Left ventricle myocardium inferior (tissue), 1 donor: ENCODE measurements at regions not wholly inside any gene's neighbourhood (a gene's known extent, or its start where the extent isn't known, plus 50 kb on each side); places are given as distances from the start of the nearest gene placed in this dataset.

ENCODE experiments used
- DNase-seq: peaks from one replicate; pipeline ENCODE4 v3.0.0-alpha.2; 2020
- H3K27ac ChIP-seq: fragments of 200-600 bp; replicated peaks from 2 replicates; pipeline ENCODE4 v1.8.0; 2021
- H3K27me3 ChIP-seq: fragments of 200-600 bp; 2 replicates; pipeline ENCODE4 v1.8.0; 2021; ENCODE audit warnings: low read depth
- H3K36me3 ChIP-seq: fragments of 200-600 bp; 2 replicates; pipeline ENCODE4 v1.8.0; 2021
- H3K4me1 ChIP-seq: fragments of 200-600 bp; 2 replicates; pipeline ENCODE4 v1.8.0; 2021
- H3K4me3 ChIP-seq: fragments of 200-600 bp; 2 replicates; pipeline ENCODE4 v1.8.0; 2021; ENCODE audit warnings: mild to moderate bottlenecking, moderate library complexity
- H3K9me3 ChIP-seq: fragments of 200-600 bp; replicated peaks from 2 replicates; pipeline ENCODE4 v1.8.0; 2021
- CTCF ChIP-seq: fragments of 200-600 bp; IDR thresholded peaks from 2 replicates; pipeline ENCODE4 v1.8.0; 2021; ENCODE audit warnings: antibody characterized with exemption, mild to moderate bottlenecking, borderline replicate concordance
- intact Hi-C: fragments of 100-400 bp; cut with micrococcal nuclease; formaldehyde crosslinking; loops from one replicate; pipeline ENCODE4 v1.11.0; 2022
- donor health status: DM: no; HTN: yes; CAD: no; lungs with severe emphysema.

DNA sequence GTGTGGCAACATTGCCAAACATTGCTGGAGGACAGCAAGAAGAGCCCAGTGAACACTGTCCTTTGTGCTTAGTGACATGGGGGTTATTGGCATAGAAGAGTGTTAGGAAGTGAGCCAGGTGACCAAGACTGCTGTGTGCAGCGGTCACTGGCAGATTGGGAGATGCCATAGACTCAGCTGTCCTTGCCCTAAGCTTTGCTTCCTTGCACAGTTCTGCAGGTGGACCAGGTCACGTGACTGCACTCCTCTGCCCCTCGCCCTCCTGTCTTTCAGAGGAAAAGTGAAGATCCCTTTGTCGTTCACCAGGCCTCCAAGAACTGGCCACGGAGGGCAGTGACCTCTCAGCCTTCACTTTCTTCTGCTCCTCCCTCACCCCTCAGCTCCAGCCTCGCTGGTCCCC is 215.6 kb upstream of the SMIM21 start:
- TF ChIP-seq CTCF, result no peak
- H3K27ac ChIP-seq, result no peak overlapping the region
- no peak for DNase-seq
- H3K9me3 ChIP-seq, result peaks cover 23% of the 10 kb centered on the region
- no peaks in the 10 kb centered on the region for H3K27me3 ChIP-seq
- peaks cover 18% of the 10 kb centered on the region for H3K4me1 ChIP-seq
- H3K4me3 ChIP-seq, result no peak overlapping the region
- intact Hi-C loops, result no loop called here
- H3K36me3 ChIP-seq, result no peaks in the 10 kb centered on the region

DNA sequence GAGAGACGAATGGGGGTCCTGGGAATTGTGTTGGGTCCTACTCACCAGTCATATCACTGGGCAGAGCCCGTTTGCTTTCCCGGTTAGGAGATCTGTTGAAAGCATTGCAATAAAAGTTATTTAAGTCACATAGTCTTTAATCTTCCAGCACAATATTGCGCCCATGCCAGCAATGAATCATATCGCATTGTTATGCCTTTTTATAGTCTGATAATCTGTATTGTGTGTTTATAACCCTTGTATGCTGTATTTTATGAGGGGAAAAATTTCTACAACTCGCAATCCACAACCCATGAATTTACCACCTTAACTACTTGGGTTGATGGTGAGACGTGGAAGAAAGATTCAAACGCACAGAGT is 211.9 kb upstream of the SMIM21 start:
- peaks cover 19% of the 10 kb centered on the region for H3K4me1 ChIP-seq
- no peaks in the 10 kb centered on the region for H3K27me3 ChIP-seq
- no peak overlapping the region for H3K27ac ChIP-seq
- no peak for DNase-seq
- no peaks in the 10 kb centered on the region for H3K9me3 ChIP-seq
- TF ChIP-seq CTCF, result no peak
- peak overlapping the region; percentile 58 for H3K4me3 ChIP-seq
- intact Hi-C loops, result no loop called here
- H3K36me3 ChIP-seq, result no peaks in the 10 kb centered on the region

DNA sequence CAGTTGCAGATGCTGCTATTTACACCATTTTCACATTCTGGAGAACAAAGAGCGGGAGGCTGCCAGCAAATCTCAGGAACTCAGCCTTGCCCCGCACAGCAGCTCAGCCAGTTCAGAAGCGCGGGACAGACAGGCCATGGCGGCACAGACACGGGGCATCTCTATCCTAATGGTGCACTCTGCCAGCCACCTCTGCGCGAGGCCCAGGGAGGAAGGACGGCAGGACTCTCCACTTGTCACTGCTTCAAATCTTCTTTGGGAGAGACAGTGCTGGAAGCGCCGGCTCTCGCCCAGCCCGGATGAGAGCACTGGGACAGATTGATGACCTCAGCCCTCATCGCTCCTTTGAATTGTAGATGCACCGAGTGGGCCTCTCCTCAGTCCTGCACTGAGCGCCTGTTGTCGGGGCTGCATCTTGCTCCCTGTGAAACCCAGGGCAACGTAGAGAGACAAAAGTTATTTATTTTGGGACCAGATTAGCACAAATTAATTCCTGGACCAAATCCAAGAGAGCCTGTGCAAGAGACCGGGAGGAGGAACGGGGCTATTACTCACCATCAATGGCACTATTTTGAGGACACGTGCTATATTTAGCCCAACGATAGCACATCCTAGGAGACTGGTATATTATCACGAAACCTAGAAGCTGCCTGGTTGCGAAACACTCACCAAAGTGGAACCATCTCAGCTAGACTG is 211.4 kb upstream of the SMIM21 start:
- peak overlapping the region; percentile 65 for H3K27ac ChIP-seq
- H3K27me3 ChIP-seq, result no peaks in the 10 kb centered on the region
- DNase-seq, result peak; percentile 33
- intact Hi-C loops, result no loop called here
- no peaks in the 10 kb centered on the region for H3K36me3 ChIP-seq
- H3K4me3 ChIP-seq, result peak overlapping the region; percentile 58
- H3K4me1 ChIP-seq, result peaks cover 19% of the 10 kb centered on the region
- no peaks in the 10 kb centered on the region for H3K9me3 ChIP-seq
- no peak for TF ChIP-seq CTCF

DNA sequence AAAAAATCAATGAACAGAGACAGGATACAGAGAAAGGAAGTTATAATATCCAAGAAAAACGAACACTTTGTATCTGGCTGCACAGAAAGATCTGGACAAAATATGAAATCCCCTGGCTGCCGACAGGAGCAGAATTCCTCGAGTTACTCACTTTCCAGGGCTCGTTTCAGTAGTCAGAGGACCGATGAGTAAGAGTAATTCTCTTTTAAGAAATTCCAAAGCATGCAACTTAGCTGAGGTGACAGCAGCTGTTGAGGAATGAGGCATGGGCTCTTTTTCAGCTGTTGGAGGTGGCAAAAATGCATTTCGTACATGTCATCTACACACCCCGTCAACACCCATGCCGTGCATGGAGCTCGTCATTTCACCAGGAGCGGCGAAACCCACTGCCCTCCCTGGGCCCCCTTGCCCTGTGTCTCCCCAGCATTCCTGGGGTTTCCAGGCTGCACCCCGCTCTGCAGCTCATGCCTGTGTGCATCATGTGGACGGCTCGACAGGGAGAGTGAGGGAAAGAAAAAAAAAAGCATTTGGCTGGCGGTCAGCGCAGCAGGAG is 210.8 kb upstream of the SMIM21 start:
- Histone ChIP-seq H3K27me3 (no peaks in the 10 kb centered on the region), H3K4me3 (peak overlapping the region; percentile 58), H3K4me1 (peaks cover 19% of the 10 kb centered on the region), H3K9me3 (no peaks in the 10 kb centered on the region), H3K36me3 (no peaks in the 10 kb centered on the region), H3K27ac (peak overlapping the region; percentile 65)
- intact Hi-C loops, result no loop called here
- DNase-seq, result no peak
- TF ChIP-seq CTCF, result peak; percentile 28

DNA sequence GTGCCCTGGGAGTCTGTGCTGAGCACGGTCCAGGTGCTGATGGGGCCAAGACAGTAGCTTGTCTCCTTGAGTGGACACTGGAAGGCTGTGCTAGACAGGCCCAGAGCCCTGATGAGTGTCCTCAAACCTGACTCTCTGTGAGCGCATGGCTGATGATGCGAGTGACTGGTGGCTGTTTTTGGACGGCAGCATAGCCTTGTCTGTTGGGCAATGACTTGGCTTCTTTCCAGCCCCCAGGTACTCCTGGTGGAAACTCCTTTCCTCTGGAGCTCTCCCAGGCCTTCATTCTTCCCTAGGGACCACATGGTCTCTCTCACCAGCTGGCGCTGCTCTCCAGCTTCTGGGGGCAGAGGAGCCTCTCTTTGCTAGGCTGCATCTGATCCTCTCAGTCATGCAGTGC is 207.6 kb upstream of the SMIM21 start:
- no peak overlapping the region for H3K27ac ChIP-seq
- H3K27me3 ChIP-seq, result no peaks in the 10 kb centered on the region
- intact Hi-C loops, result no loop called here
- peaks cover 4% of the 10 kb centered on the region for H3K9me3 ChIP-seq
- TF ChIP-seq CTCF, result no peak
- no peaks in the 10 kb centered on the region for H3K36me3 ChIP-seq
- no peak overlapping the region for H3K4me3 ChIP-seq
- DNase-seq, result no peak
- H3K4me1 ChIP-seq, result peaks cover 19% of the 10 kb centered on the region
